Panc1 (cell line): ENCODE measurements at regions not wholly inside any gene's neighbourhood (a gene's known extent, or its start where the extent isn't known, plus 50 kb on each side); places are given as distances from the start of the nearest gene placed in this dataset.
"Not testable (repeated sequence)": the region's sequence is repeated elsewhere in the genome, so short reads cannot be mapped to it uniquely, and the experiment has no call there.

Source experiments
- ATAC-seq: fragments of 200-7000 bp; cut with Tn5 transposase; 2 replicates; pipeline ENCODE4 v1.9.1; 2020; ENCODE audit warnings: mild to moderate bottlenecking, moderate library complexity
- BruUV-seq: library from RNA; stranded (reverse); fragments of 400-500 nt; replicated peaks from 2 replicates; lab custom pipeline; 2021; lab: Mats Ljungman, UMichigan
- CTCF ChIA-PET: fragments of 300-600 bp; sonication (Branson Sonifier 250); formaldehyde crosslinking; loops from one replicate; lab custom pipeline; 2022; ENCODE audit warnings: antibody characterized with exemption; lab: Charles Lee
- POLR2A ChIA-PET: fragments of 300-600 bp; sonication (Branson Sonifier 250); formaldehyde crosslinking; loops from one replicate; lab custom pipeline; 2022; ENCODE audit warnings: antibody characterized with exemption; lab: Charles Lee
- DNase-seq: peaks from one replicate; pipeline ENCODE4 v3.0.0-alpha.2; 2010; ENCODE audit warnings: low read depth, low spot score
- H3K27ac ChIP-seq: 2 replicates; pipeline ENCODE4 v1.5.1; 2011; ENCODE audit warnings: mild to moderate bottlenecking, low read length, inconsistent platforms
- H3K27me3 ChIP-seq: fragments of 200-500 bp; sonication (Bioruptor generic); 2 replicates; pipeline ENCODE4 v1.6.0; 2014; ENCODE audit warnings: low read length, inconsistent platforms; ENCODE audit not compliant: control insufficient read depth, insufficient read depth
- H3K36me3 ChIP-seq: fragments of 200-500 bp; sonication (Bioruptor generic); 2 replicates; pipeline ENCODE4 v1.5.1; 2014; ENCODE audit warnings: inconsistent platforms, mild to moderate bottlenecking, low read length, moderate library complexity; ENCODE audit not compliant: control insufficient read depth, insufficient read depth
- H3K4me1 ChIP-seq: 2 replicates; pipeline ENCODE4 v1.5.1; 2011; ENCODE audit warnings: inconsistent platforms, mild to moderate bottlenecking, low read length, moderate library complexity; ENCODE audit not compliant: control insufficient read depth, insufficient read depth
- H3K4me3 ChIP-seq, 2 experiments: 2 replicates each; pipeline ENCODE4 v1.5.1; 2011 to 2012; ENCODE audit warnings: low read depth in 2 of 2, low read length in 2 of 2, mild to moderate bottlenecking in 2 of 2, inconsistent platforms in 1 of 2, moderate library complexity in 1 of 2
- H3K9me3 ChIP-seq: fragments of 200-500 bp; sonication (Bioruptor generic); 2 replicates; pipeline ENCODE4 v1.5.1; 2014; ENCODE audit warnings: low read depth, mild to moderate bottlenecking, inconsistent platforms, low read length, moderate library complexity; ENCODE audit not compliant: control insufficient read depth, insufficient read depth
- CTCF ChIP-seq: fragments of 450-650 bp; IDR thresholded peaks from 2 replicates; pipeline ENCODE4 v1.5.1; 2017; ENCODE audit warnings: mild to moderate bottlenecking
- POLR2AphosphoS5 ChIP-seq: IDR thresholded peaks from 2 replicates; pipeline ENCODE4 v1.6.1; 2012; ENCODE audit warnings: mild to moderate bottlenecking, low read depth, low read length, moderate library complexity
- REST ChIP-seq, 2 experiments: IDR thresholded peaks; 2 replicates each; pipeline ENCODE4 v1.6.1; 2011 to 2012; ENCODE audit warnings: low read depth in 2 of 2, control low read depth in 1 of 2, low read length in 1 of 2, mild to moderate bottlenecking in 1 of 2, moderate library complexity in 1 of 2; ENCODE audit not compliant: insufficient read depth in 1 of 2
- SIN3A ChIP-seq: IDR thresholded peaks from 2 replicates; pipeline ENCODE4 v1.6.1; 2012; ENCODE audit warnings: low read depth, mild to moderate bottlenecking, low read length, moderate library complexity, borderline replicate concordance; ENCODE audit not compliant: insufficient read depth
- TCF7L2 ChIP-seq: IDR thresholded peaks from 2 replicates; pipeline ENCODE4 v1.6.1; 2011; ENCODE audit warnings: mild to moderate bottlenecking, low read depth, low read length, inconsistent platforms
- in situ Hi-C: cut with HindIII; loops from 2 replicates; pipeline ENCODE4 v1.10.0; 2016; ENCODE audit warnings: low sequenced_read_pairs, low pct_unique_long_range_greater_than_20kb
- intact Hi-C: fragments of 100-400 bp; cut with micrococcal nuclease; formaldehyde crosslinking; loops from one replicate; pipeline ENCODE4 v1.10.0; 2022; ENCODE audit not compliant: unreplicated experiment

DNA sequence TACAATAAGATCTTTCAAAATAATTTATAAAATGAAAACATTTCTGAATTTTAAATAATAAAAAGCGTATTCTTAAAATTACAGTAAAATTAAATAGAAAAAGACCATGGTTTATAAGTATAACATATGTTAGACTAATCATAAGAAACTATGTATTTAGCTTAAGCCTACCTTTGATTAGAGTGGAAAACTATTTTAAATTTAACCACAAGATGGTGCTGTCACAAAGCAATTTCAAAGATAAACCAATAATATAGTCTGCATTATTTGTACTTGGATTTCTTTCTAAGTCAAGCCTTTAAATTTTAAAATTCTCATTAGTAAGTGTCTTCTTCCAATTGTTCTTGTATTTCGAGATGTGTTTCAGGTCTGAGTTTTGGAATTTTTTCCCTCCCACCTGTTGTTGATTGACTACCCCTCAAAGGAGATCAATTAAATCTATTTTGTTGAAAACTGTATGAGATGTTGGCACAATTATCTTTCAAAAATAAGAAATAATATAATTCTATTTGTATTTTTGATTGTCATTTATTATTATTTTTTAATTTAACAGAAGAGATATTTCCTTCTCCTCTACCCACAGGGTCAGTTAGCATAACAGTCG lies 459.8 kb downstream of the KCNT2 start:
- Histone ChIP-seq H3K4me1 (no peaks in the 10 kb centered on the region), H3K36me3 (no peaks in the 10 kb centered on the region), H3K4me3 (no peak overlapping the region), H3K27ac (no peak overlapping the region), H3K27me3 (no peaks in the 10 kb centered on the region), H3K9me3 (no peaks in the 10 kb centered on the region)
- in situ Hi-C loops (no loop called here), intact Hi-C loops (loop anchor here (2.0 kb wide), 2 partner anchors 160 to 512 kb away; no protein-coding TSS in a partner anchor)
- DNase-seq: peak; percentile 25
- ChIA-PET POLR2A (interaction anchor here (0.6 kb wide), 1 partner anchor 518 kb away, joined by 4 read pairs; no protein-coding TSS in a partner anchor), CTCF (interaction anchor here (0.7 kb wide), 1 partner anchor 253 kb away, joined by 3 read pairs; no protein-coding TSS in a partner anchor)
- BruUV-seq: no TSS peak
- peak; percentile 68; the same call in 1 of the 2 replicates for ATAC-seq
- TF ChIP-seq TCF7L2 (no peak), CTCF (peak; percentile 50; the same call in 1 of the 2 replicates)

DNA sequence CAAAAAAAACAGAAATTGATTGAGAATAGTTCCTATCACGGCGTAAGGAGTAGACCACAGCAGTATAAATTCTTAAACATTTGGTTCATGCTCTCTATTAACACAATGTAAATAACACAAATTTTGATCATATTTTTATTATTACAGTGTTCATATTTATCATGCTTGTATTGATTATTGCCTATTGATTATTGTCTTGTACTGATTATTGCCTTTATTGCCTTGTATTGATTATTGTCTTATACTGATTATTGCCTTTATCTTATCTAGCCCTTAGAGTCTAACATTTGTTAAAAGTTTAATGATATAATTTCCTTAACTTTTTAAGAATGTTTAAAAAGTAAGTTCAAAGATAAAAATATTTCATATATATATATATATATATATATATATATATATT lies 460.7 kb downstream of the KCNT2 start:
- CTCF ChIA-PET: no interaction called here

DNA sequence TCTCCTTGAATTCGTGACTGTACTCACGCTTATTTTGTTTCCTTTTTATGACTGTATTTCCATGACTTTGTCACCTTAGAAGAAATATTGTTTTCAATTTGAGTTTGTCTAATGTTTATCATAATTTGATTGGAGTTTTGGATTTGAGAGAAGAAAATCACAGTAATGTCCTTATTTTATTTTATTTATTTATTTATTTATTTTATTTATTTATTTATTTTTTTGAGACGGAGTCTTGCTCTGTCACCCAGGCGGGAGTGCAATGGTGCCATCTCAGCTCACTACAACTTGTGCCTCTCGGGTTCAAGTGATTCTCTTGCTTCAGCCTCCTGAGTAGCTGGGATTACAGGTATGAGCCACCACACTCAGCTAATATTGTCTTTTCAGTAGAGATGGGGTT lies 463.1 kb downstream of the KCNT2 start:
- in situ Hi-C loops: not testable (repeated sequence)

More for the DNA sequence above, 460.7 kb downstream of the KCNT2 start:
- Histone ChIP-seq H3K9me3 (no peaks in the 10 kb centered on the region), H3K27me3 (no peaks in the 10 kb centered on the region), H3K36me3 (no peaks in the 10 kb centered on the region), H3K4me1 (no peaks in the 10 kb centered on the region), H3K27ac (no peak overlapping the region), H3K4me3 (no peak overlapping the region)
- intact Hi-C loops: no loop called here
- ATAC-seq (no peak), DNase-seq (no peak)
- in situ Hi-C loops: no loop called here
- no TSS peak for BruUV-seq
- POLR2A ChIA-PET: no interaction called here
- no peak for TF ChIP-seq REST (IDR thresholded peaks at IDR 0.05; ENCODE audit: insufficient read depth in 1 of 2, low read depth in 2 of 2, low read length in 1 of 2)
- TF ChIP-seq CTCF: no peak
- TF ChIP-seq SIN3A: no peak
- TF ChIP-seq POLR2AphosphoS5: no peak
- TF ChIP-seq TCF7L2: no peak

More for the DNA sequence above, 463.1 kb downstream of the KCNT2 start:
- H3K27me3 ChIP-seq, intact Hi-C loops, H3K27ac ChIP-seq, H3K9me3 ChIP-seq, H3K4me1 ChIP-seq, DNase-seq, CTCF ChIA-PET, POLR2A ChIA-PET, BruUV-seq, ATAC-seq, H3K4me3 ChIP-seq, H3K36me3 ChIP-seq: not testable (repeated sequence)
